GM18861 (cell line): ENCODE measurements at regions not wholly inside any gene's neighbourhood (a gene's known extent, or its start where the extent isn't known, plus 50 kb on each side); places are given as distances from the start of the nearest gene placed in this dataset.

Experiments
- ATAC-seq: cut with Tn5 transposase; IDR thresholded peaks from one replicate; pipeline ENCODE4 v1.9.1; 2021; ENCODE audit not compliant: unreplicated experiment

DNA sequence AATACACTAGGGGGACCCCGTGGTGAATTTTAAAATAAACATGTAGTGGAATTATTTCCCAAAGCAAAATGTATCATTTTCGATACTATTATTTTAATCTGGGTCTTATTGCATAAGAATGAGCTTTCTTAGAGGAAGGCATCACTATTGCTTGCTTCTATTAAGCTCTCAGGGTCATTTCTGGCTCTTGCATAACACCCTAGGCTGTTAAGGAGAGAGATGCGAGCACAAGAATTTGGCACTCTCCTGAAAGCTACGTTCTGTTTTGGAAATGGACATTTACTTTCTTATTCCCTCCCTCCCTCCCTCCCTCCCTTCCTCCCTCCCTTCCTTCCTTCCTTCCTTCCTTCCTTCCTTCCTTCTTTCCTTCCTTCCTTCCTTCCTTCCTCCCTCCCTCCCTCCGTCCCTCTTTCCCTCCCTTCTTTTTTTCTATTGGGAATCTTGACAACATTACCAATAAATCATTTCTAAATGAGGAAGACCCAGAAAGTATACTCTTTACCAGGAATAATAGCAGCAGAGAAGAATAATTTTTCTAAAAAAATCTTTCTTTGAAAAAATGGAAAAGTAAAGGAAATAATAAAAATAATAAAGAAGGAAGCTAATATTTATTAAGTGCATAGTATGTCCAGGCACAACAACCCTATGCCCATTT lies 83.6 kb upstream of the BDNF start:
- ATAC-seq: no peak

GRCh38 chr11:27777033-27777432 lies 76.8 kb upstream of the BDNF start:
- ATAC-seq: no peak

- no peak for ATAC-seq
These were observed 73.6 kb upstream of the BDNF start for GRCh38 chr11:27773884-27774283.

DNA sequence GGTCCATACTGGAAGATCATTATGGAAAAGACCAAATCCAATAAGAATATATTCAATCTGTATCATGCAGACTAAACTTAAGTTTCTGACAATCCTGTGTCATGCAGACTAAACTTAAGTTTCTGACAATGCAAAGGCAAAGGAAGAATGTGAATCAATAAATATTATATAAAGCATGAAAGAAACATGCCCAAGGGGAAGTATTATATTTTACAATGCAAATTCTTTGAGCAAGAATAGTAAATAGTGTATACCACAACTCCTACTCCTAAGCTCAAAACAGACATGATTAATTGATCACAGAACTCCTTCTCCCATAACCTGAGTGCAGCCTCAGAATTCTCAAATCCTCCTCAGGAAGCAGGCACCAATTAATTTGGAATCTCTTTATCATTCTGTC lies 71.3 kb upstream of the BDNF start:
- no peak for ATAC-seq

- no peak for ATAC-seq
These were observed 70.3 kb upstream of the BDNF start for GRCh38 chr11:27770576-27770975.

DNA sequence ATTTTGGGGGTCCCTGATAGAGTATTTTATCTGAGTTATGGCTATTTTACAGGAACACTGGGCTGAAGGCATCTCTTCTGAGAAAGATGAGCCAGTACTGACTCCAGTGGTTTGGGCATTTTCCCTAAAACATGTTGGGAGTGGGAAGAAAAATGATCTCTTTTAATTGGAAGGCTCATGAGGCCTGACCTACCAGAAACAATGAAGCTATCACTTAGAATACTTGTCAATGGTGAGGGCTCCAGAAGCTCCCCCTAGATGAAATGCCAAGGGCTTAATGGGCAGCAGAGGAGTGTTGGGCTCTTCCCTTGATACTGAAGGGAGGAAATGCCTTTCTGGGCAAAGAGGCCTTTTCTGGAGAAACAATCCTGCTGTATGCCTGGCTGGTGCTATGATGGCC lies 63.5 kb upstream of the BDNF start:
- ATAC-seq: no peak

- no peak for ATAC-seq
These were observed 61.1 kb upstream of the BDNF start for GRCh38 chr11:27761356-27761755.

- no peak for ATAC-seq
These were observed 57.7 kb upstream of the BDNF start for GRCh38 chr11:27757953-27758352.

GRCh38 chr11:27754035-27755017 lies 54.1 kb upstream of the BDNF start:
- no peak for ATAC-seq
